ENCODE measurements at regions not wholly inside any gene's neighbourhood (a gene's known extent, or its start where the extent isn't known, plus 50 kb on each side); places are given as distances from the start of the nearest gene placed in this dataset.

DNA sequence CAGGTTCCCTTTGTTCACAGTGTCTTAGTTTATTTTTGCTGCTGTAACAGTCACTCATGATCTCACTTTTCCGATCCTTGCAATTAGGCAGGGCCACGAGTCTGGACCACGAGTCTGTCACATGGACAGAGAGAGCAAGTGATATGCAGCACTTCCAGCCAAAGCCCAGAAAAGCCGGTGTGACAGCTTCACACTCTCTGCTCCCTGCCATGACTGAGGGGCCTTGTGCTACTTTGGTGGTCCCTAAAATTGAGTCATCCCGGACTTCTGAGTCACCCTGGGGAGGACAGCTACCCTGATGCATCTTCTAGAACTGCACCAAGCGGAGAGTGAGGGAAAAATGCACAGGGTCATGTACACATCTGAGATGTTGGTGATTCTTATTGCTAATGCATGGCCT, 179.6 kb downstream of the EFNB2 start:
- TF ChIP-seq CTCF (IDR thresholded peaks at IDR 0.05) (no peak), POLR2A (IDR thresholded peaks at IDR 0.05; ENCODE audit: low read depth) (no peak), EP300 (IDR thresholded peaks at IDR 0.05) (no peak), POLR2AphosphoS5 (IDR thresholded peaks at IDR 0.05) (no peak)

Data from esophagus muscularis mucosa (tissue), 4 donors.